ENCODE measurements at regions not wholly inside any gene's neighbourhood (a gene's known extent, or its start where the extent isn't known, plus 50 kb on each side); places are given as distances from the start of the nearest gene placed in this dataset.

GRCh38 chr14:56944397-56944796 is 134.1 kb upstream of the OTX2 start:
- Mint-ChIP-seq H3K4me1 (ENCODE audit: low read depth, unreplicated experiment) (no peaks in the 10 kb centered on the region), H3K27ac (ENCODE audit: unreplicated experiment) (no peak overlapping the region), H3K4me3 (ENCODE audit: unreplicated experiment) (no peak overlapping the region), H3K27me3 (ENCODE audit: unreplicated experiment) (no peaks in the 10 kb centered on the region), H3K36me3 (ENCODE audit: unreplicated experiment) (no peaks in the 10 kb centered on the region), H3K9me3 (ENCODE audit: unreplicated experiment) (no peaks in the 10 kb centered on the region)
- TF ChIP-seq CTCF (IDR thresholded peaks at IDR 0.05; ENCODE audit: partially characterized antibody, unreplicated experiment) = no peak
- no peak for DNase-seq

- no peak for TF ChIP-seq CTCF (IDR thresholded peaks at IDR 0.05; ENCODE audit: partially characterized antibody, unreplicated experiment)
- H3K9me3 Mint-ChIP-seq (ENCODE audit: unreplicated experiment) = peaks cover 3% of the 10 kb centered on the region
- no peak overlapping the region for H3K4me3 Mint-ChIP-seq (ENCODE audit: unreplicated experiment)
- no peaks in the 10 kb centered on the region for H3K4me1 Mint-ChIP-seq (ENCODE audit: low read depth, unreplicated experiment)
- H3K27ac Mint-ChIP-seq (ENCODE audit: unreplicated experiment) = no peak overlapping the region
- no peak for DNase-seq
- H3K27me3 Mint-ChIP-seq (ENCODE audit: unreplicated experiment) = no peaks in the 10 kb centered on the region
- no peaks in the 10 kb centered on the region for H3K36me3 Mint-ChIP-seq (ENCODE audit: unreplicated experiment)
Measured at GRCh38 chr14:56933446-56933845, 123.2 kb upstream of the OTX2 start.

- no peak for TF ChIP-seq CTCF (IDR thresholded peaks at IDR 0.05; ENCODE audit: partially characterized antibody, unreplicated experiment)
- Mint-ChIP-seq H3K4me1 (ENCODE audit: low read depth, unreplicated experiment) (no peaks in the 10 kb centered on the region), H3K9me3 (ENCODE audit: unreplicated experiment) (peaks cover 4% of the 10 kb centered on the region), H3K4me3 (ENCODE audit: unreplicated experiment) (no peak overlapping the region), H3K27ac (ENCODE audit: unreplicated experiment) (no peak overlapping the region), H3K27me3 (ENCODE audit: unreplicated experiment) (peaks cover 4% of the 10 kb centered on the region), H3K36me3 (ENCODE audit: unreplicated experiment) (peaks cover 16% of the 10 kb centered on the region)
- DNase-seq = no peak
Measured at GRCh38 chr14:56918849-56919574, 108.7 kb upstream of the OTX2 start.

- no peak for DNase-seq
- no peak overlapping the region for H3K27ac Mint-ChIP-seq (ENCODE audit: unreplicated experiment)
- H3K4me3 Mint-ChIP-seq (ENCODE audit: unreplicated experiment) = no peak overlapping the region
- H3K36me3 Mint-ChIP-seq (ENCODE audit: unreplicated experiment) = no peaks in the 10 kb centered on the region
- H3K9me3 Mint-ChIP-seq (ENCODE audit: unreplicated experiment) = peaks cover 2% of the 10 kb centered on the region
- H3K27me3 Mint-ChIP-seq (ENCODE audit: unreplicated experiment) = peaks cover 7% of the 10 kb centered on the region
- TF ChIP-seq CTCF (IDR thresholded peaks at IDR 0.05; ENCODE audit: partially characterized antibody, unreplicated experiment) = no peak
- H3K4me1 Mint-ChIP-seq (ENCODE audit: low read depth, unreplicated experiment) = peaks cover 7% of the 10 kb centered on the region
Measured at GRCh38 chr14:56905282-56905681, 95.0 kb upstream of the OTX2 start.

GRCh38 chr14:56903304-56903969 is 93.2 kb upstream of the OTX2 start:
- peaks cover 7% of the 10 kb centered on the region for H3K27me3 Mint-ChIP-seq (ENCODE audit: unreplicated experiment)
- H3K4me1 Mint-ChIP-seq (ENCODE audit: low read depth, unreplicated experiment) = peaks cover 14% of the 10 kb centered on the region
- H3K9me3 Mint-ChIP-seq (ENCODE audit: unreplicated experiment) = peaks cover 2% of the 10 kb centered on the region
- DNase-seq = no peak
- no peak overlapping the region for H3K27ac Mint-ChIP-seq (ENCODE audit: unreplicated experiment)
- no peaks in the 10 kb centered on the region for H3K36me3 Mint-ChIP-seq (ENCODE audit: unreplicated experiment)
- TF ChIP-seq CTCF (IDR thresholded peaks at IDR 0.05; ENCODE audit: partially characterized antibody, unreplicated experiment) = no peak
- H3K4me3 Mint-ChIP-seq (ENCODE audit: unreplicated experiment) = no peak overlapping the region
